WTC11 (cell line): ENCODE measurements at regions not wholly inside any gene's neighbourhood (a gene's known extent, or its start where the extent isn't known, plus 50 kb on each side); places are given as distances from the start of the nearest gene placed in this dataset.

Source experiments
- ATAC-seq: fragments of 200-7000 bp; cut with Tn5 transposase; 2 replicates; pipeline ENCODE4 v1.10.0; 2021; ENCODE audit warnings: mild to moderate bottlenecking, moderate library complexity
- CTCF ChIA-PET: fragments of 300-600 bp; sonication (Branson Sonifier 250); formaldehyde crosslinking; loops from one replicate; lab custom pipeline; 2021; ENCODE audit warnings: antibody characterized with exemption; lab: Charles Lee
- POLR2A ChIA-PET: fragments of 350-600 bp; sonication (Branson Sonifier 250); formaldehyde crosslinking; loops from one replicate; lab custom pipeline; 2021; ENCODE audit warnings: antibody characterized with exemption; lab: Charles Lee
- DNase-seq: peaks from one replicate; pipeline ENCODE4 v3.0.0; 2021; ENCODE audit warnings: low spot score
- H3K27ac Mint-ChIP-seq: 2 replicates; pipeline ENCODE4 v1.8.0; 2021; ENCODE audit warnings: mixed read lengths
- H3K27me3 Mint-ChIP-seq: 2 replicates; pipeline ENCODE4 v1.8.0; 2021; ENCODE audit warnings: low read depth, mild to moderate bottlenecking, moderate library complexity, mixed read lengths
- H3K36me3 Mint-ChIP-seq: 2 replicates; pipeline ENCODE4 v1.8.0; 2021; ENCODE audit warnings: mixed read lengths
- H3K4me1 Mint-ChIP-seq: 2 replicates; pipeline ENCODE4 v1.8.0; 2022; ENCODE audit warnings: mixed read lengths
- H3K4me3 Mint-ChIP-seq: 2 replicates; pipeline ENCODE4 v1.8.0; 2021; ENCODE audit warnings: mild to moderate bottlenecking, moderate library complexity, mixed read lengths
- H3K9me3 Mint-ChIP-seq: 2 replicates; pipeline ENCODE4 v1.8.0; 2021; ENCODE audit warnings: mixed read lengths
- ATF3 ChIP-seq: sonication (generic); formaldehyde crosslinking; conservative IDR thresholded peaks from 2 replicates; pipeline ENCODE4 v1.8.1; 2022; ENCODE audit warnings: mild to moderate bottlenecking, missing genetic modification reagents
- EMX1 ChIP-seq: fragments of 250-450 bp; sonication (Bioruptor Pico); IDR thresholded peaks from 2 replicates; pipeline ENCODE4 v1.8.0; 2021; ENCODE audit warnings: mild to moderate bottlenecking
- ERG ChIP-seq: fragments of 250-450 bp; sonication (Bioruptor Pico); IDR thresholded peaks from 2 replicates; pipeline ENCODE4 v1.8.0; 2021; ENCODE audit warnings: mild to moderate bottlenecking
- FOXP1 ChIP-seq: sonication (generic); formaldehyde crosslinking; IDR thresholded peaks from 2 replicates; pipeline ENCODE4 v1.8.0; 2022; ENCODE audit warnings: missing genetic modification reagents, mild to moderate bottlenecking, moderate library complexity, borderline replicate concordance
- HMGA2 ChIP-seq: fragments of 250-450 bp; sonication (Bioruptor Pico); IDR thresholded peaks from 2 replicates; pipeline ENCODE4 v1.4.0; 2021; ENCODE audit warnings: mild to moderate bottlenecking, moderate library complexity
- IRF1 ChIP-seq: sonication (generic); formaldehyde crosslinking; IDR thresholded peaks from 2 replicates; pipeline ENCODE4 v1.8.0; 2023; ENCODE audit warnings: missing genetic modification reagents
- IRF2 ChIP-seq: sonication (generic); formaldehyde crosslinking; IDR thresholded peaks from 2 replicates; pipeline ENCODE4 v1.8.0; 2022; ENCODE audit warnings: low read depth, missing genetic modification reagents, borderline replicate concordance
- JAZF1 ChIP-seq: fragments of 250-450 bp; sonication (Bioruptor Pico); IDR thresholded peaks from 2 replicates; pipeline ENCODE4 v1.9.0; 2021; ENCODE audit warnings: moderate library complexity, mild to moderate bottlenecking, inconsistent platforms
- JUN ChIP-seq: sonication (generic); formaldehyde crosslinking; IDR thresholded peaks from 2 replicates; pipeline ENCODE4 v1.8.0; 2023; ENCODE audit warnings: mild to moderate bottlenecking, missing genetic modification reagents
- MAX ChIP-seq: sonication (generic); formaldehyde crosslinking; IDR thresholded peaks from 2 replicates; pipeline ENCODE4 v1.8.0; 2022; ENCODE audit warnings: mild to moderate bottlenecking, missing genetic modification reagents
- MYBL2 ChIP-seq: sonication (generic); formaldehyde crosslinking; IDR thresholded peaks from 2 replicates; pipeline ENCODE4 v1.8.1; 2023; ENCODE audit warnings: mild to moderate bottlenecking, moderate library complexity, missing genetic modification reagents
- NFE2L1 ChIP-seq: sonication (generic); formaldehyde crosslinking; IDR thresholded peaks from 2 replicates; pipeline ENCODE4 v1.8.1; 2023; ENCODE audit warnings: missing genetic modification reagents
- NR2C2 ChIP-seq: sonication (generic); formaldehyde crosslinking; IDR thresholded peaks from 2 replicates; pipeline ENCODE4 v1.8.0; 2022; ENCODE audit warnings: mild to moderate bottlenecking, missing genetic modification reagents
- OVOL2 ChIP-seq: fragments of 250-450 bp; sonication (Bioruptor Pico); IDR thresholded peaks from 2 replicates; pipeline ENCODE4 v1.9.0; 2021; ENCODE audit warnings: mild to moderate bottlenecking, borderline replicate concordance
- USF1 ChIP-seq: sonication (generic); formaldehyde crosslinking; IDR thresholded peaks from 2 replicates; pipeline ENCODE4 v1.8.0; 2022; ENCODE audit warnings: mild to moderate bottlenecking, missing genetic modification reagents
- ZBTB21 ChIP-seq: sonication (generic); formaldehyde crosslinking; IDR thresholded peaks from 2 replicates; pipeline ENCODE4 v1.8.1; 2023; ENCODE audit warnings: mild to moderate bottlenecking, missing genetic modification reagents, borderline replicate concordance
- ZBTB43 ChIP-seq: sonication (generic); formaldehyde crosslinking; IDR thresholded peaks from 2 replicates; pipeline ENCODE4 v1.8.1; 2023; ENCODE audit warnings: mild to moderate bottlenecking, missing genetic modification reagents
- ZNF121 ChIP-seq: sonication (generic); formaldehyde crosslinking; IDR thresholded peaks from 2 replicates; pipeline ENCODE4 v1.8.0; 2023; ENCODE audit warnings: missing genetic modification reagents
- ZNF281 ChIP-seq: sonication (generic); formaldehyde crosslinking; IDR thresholded peaks from 2 replicates; pipeline ENCODE4 v1.8.0; 2023; ENCODE audit warnings: mild to moderate bottlenecking, missing genetic modification reagents
- ZNF425 ChIP-seq: fragments of 250-450 bp; sonication (Bioruptor Pico); conservative IDR thresholded peaks from 2 replicates; pipeline ENCODE4 v1.9.0; 2021; ENCODE audit warnings: mild to moderate bottlenecking

- TF ChIP-seq ZNF281 (CRISPR knock-in tag) (no peak), IRF2 (CRISPR knock-in tag) (no peak), HMGA2 (CRISPR knock-in tag) (no peak)
- TF ChIP-seq, all 79 proteins: peak for 0
These were observed 165.3 kb upstream of the FOXD3 start (continued) for GRCh38 chr1:63157085-63157484.

- no peaks in the 10 kb centered on the region for H3K36me3 Mint-ChIP-seq
- H3K4me1 Mint-ChIP-seq: peaks cover 9% of the 10 kb centered on the region
- DNase-seq (no peak), ATAC-seq (no peak)
- H3K27me3 Mint-ChIP-seq: 0 out of 2 replicates have a peak, but pooled peaks cover 5% of the 10 kb centered on the region
- no peak overlapping the region for H3K4me3 Mint-ChIP-seq
- no peaks in the 10 kb centered on the region for H3K9me3 Mint-ChIP-seq
- CTCF ChIA-PET: no interaction called here
- H3K27ac Mint-ChIP-seq: no peak overlapping the region
- POLR2A ChIA-PET: no interaction called here
- TF ChIP-seq MAX (CRISPR knock-in tag): no peak
- TF ChIP-seq JAZF1 (CRISPR knock-in tag): no peak
- no peak for TF ChIP-seq ERG (CRISPR knock-in tag)
- TF ChIP-seq NR2C2 (CRISPR knock-in tag): no peak
- TF ChIP-seq IRF2 (CRISPR knock-in tag): no peak
- no peak for TF ChIP-seq ATF3 (CRISPR knock-in tag)
- TF ChIP-seq NFE2L1 (CRISPR knock-in tag): no peak
- no peak for TF ChIP-seq FOXP1 (CRISPR knock-in tag)
- TF ChIP-seq USF1 (CRISPR knock-in tag): no peak
- TF ChIP-seq OVOL2: no peak
These were observed 153.3 kb upstream of the FOXD3 start for GRCh38 chr1:63169057-63169456.

- Mint-ChIP-seq H3K27me3 (peaks cover 19% of the 10 kb centered on the region), H3K4me1 (peaks cover 9% of the 10 kb centered on the region), H3K27ac (no peak overlapping the region), H3K4me3 (no peak overlapping the region), H3K36me3 (peaks cover 8% of the 10 kb centered on the region), H3K9me3 (peaks cover 21% of the 10 kb centered on the region)
- ATAC-seq: no peak
- DNase-seq: no peak
- POLR2A ChIA-PET: no interaction called here
- CTCF ChIA-PET: interaction anchor here (1.3 to 1.5 kb wide), 2 partner anchors 24 to 35 kb away, joined by 4 to 5 read pairs; no protein-coding TSS in a partner anchor
- TF ChIP-seq ZNF121 (CRISPR knock-in tag) (no peak), JAZF1 (CRISPR knock-in tag) (no peak), MYBL2 (CRISPR knock-in tag) (no peak), EMX1 (CRISPR knock-in tag) (no peak), ZNF425 (CRISPR knock-in tag) (no peak), IRF1 (CRISPR knock-in tag) (no peak), ZBTB21 (no peak), ATF3 (CRISPR knock-in tag) (no peak), JUN (CRISPR knock-in tag) (no peak), ZBTB43 (no peak)
These were observed 149.2 kb upstream of the FOXD3 start for GRCh38 chr1:63173161-63173560.
